ENCODE measurements at regions not wholly inside any gene's neighbourhood (a gene's known extent, or its start where the extent isn't known, plus 50 kb on each side); places are given as distances from the start of the nearest gene placed in this dataset.

DNA sequence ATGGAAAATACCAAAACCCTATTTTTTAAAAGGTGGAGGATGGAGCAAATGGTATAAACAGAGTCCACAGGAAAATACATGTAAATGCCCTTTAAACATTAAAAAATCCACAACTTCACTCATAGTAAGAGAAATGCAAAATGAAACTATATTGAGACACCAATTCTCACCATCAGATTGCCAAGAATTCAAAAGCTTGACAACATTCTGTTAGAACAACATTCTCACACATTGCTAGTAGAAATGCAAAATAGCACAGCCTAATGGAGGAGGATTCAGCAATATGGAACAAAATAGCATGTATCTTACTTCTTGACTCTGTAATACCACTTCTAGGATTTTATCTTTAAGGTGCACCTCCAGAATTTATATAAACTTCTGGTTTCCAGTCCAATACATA, 351.8 kb downstream of the NXPE2 start:
- no peak for DNase-seq (ENCODE audit: low read depth, low spot score)

DNA sequence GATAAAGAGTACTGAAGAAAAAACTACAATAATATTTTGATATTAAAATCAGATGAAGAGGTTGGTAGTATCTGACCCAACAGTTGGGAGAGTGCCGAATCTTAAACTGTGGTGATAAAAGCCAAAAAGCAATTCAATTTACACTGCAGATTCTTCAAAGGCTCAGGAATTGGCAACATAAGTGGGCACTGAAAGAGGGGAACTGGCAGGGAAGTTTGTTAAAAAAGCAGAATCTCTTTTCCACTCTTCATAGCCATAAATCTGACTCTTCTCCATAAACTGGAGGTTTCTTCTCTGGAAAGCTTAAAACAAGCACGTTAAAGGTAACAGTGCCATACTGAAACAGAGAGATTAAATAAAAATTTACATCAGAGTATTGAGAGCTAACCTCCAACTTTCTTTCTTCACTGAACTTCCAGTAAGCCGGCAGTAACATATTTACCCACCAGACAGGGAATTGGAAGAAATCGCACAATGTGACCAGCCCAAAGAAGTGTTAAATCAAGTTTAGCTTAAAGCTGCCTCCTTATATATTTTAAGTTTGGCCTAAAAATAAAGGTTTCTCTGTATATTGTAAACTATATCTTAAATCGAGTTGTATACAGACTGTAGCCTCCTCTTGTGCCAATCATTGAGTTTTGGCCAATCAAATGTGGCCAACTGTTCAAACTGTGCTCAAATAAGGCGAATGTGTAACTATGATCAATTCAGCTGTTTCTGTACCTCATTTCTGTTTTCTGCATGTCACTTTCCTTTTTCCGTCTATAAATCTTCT, 358.3 kb downstream of the NXPE2 start:
- DNase-seq (ENCODE audit: low read depth, low spot score), result no peak

DNA sequence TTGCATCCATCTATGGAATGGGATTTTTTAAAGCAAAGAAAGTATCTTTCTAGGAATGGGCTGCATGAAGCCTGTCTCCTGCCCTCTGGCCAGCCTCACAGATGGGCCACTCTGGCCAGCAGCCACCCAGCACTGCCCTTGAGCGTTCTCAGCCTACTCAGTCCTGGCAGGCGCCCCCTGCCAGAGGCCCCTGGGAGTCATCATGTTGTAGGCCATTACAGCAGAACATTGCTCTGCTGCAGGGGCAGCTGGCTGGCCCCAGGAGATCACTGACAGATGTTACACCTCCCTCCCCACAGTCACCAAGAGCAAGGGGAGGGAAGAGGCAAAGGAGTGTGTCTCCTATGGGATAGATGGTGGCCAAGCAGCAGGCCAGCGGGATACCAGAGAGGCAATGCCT, 363.7 kb downstream of the NXPE2 start:
- DNase-seq (ENCODE audit: low read depth, low spot score), result no peak

DNA sequence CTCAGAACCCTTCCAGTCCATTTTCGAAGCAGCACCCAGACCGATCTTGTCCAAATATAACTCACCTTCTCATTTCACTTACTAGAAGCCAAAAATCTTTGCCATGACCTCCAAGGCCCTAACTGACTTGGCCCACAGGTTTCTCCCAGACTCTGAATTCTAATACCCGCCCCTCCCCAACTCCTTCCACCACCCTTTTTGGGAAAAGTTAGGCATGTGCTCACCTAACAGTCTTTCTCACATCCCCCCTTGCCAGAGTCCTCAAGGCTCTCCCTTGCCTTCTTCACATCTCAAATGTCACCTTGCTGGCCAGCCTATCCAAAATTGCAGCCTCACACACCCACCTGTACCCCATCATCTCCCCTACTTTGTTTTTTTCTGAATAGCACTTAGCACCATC, 369.3 kb downstream of the NXPE2 start:
- DNase-seq (ENCODE audit: low read depth, low spot score), result no peak

DNA sequence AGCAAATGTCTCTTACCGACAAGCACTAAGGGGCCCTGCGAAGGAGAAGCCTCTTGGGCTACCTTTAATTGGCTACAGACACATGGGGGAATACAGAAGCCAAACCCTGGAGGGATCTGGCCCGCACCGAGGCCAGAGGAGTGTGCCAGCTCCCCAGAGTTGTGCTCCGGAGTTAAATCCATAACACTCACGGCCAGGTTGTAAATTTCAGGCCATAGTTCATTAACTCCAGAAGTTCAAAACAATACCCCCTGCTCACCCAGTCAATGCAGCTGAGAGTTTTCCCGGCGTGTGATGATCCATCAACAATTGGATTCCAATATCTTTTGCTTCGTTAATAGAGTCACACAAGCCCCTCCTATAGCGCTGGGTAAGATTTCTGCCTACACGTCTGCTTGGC, 371.5 kb downstream of the NXPE2 start:
- DNase-seq (ENCODE audit: low read depth, low spot score), result no peak

DNA sequence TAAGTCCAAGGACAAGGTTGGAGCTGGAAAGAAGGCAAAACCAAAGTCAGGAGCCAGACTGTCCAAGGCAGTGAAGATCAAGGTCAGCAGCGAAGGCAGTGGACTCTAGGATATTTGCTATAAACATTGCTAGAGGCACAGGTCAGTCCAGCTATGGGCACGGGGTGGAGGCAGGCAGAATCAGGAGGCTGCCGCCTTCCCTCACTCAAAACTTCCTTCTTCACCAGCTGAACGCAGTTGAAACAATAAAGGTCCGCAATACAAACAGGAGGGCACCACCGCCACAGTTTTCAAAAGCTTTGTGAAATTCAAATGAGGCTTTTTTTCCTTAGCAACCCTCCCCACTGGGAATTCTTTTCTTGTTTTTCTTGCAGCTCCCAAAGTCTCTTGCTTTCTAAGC, 372.4 kb downstream of the NXPE2 start:
- no peak for DNase-seq (ENCODE audit: low read depth, low spot score)

DNA sequence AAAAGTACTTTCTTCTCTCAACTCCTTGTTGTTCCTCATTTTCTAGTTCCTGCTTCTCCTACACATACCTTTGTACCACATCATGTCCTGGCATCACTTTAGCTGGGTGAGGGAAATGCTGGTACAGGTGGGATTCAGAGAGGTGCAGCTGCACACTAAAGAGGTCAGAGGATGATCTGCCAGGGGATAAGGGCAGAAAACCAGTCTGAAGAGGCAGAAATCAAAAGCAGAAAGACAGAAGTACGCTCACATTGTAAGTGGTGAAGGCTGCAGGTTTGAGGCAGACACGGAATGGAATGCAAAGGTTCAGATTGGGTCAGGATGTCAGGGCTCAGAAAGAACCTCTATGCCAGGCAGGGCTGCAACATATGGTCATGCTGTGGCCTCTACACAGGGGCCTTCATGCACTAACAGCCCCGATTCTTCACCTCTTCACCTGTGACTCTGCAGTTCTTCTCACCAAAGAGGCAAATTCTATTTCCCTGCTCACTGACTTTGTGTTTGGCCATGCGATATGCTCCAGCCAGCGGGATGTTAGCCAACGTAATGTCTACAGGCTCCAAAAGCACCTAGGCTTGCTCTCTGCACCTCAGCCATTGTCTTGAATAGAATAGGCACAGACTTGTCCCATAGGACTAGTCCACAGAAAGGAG, 373.7 kb downstream of the NXPE2 start:
- DNase-seq (ENCODE audit: low read depth, low spot score), result no peak

DNA sequence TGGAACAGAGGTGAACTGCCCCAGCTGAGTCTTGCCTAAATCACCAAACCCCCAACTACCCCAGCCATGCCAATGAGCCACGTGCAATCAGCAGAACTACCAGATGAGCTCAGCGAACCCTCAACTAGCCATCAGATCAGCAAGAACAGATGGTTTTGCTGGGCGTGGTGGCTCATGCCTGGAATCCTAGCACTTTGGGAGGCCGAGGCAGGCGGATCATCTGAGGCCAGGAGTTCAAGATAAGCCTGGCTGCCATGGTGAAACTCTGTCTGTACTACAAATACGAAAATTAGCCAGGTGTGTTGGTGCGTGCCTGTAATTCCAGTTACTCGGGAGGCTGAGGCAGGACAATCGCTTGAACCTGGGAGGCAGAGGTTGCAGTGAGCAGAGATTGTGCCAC, 374.3 kb downstream of the NXPE2 start:
- no peak for DNase-seq (ENCODE audit: low read depth, low spot score)

DNA sequence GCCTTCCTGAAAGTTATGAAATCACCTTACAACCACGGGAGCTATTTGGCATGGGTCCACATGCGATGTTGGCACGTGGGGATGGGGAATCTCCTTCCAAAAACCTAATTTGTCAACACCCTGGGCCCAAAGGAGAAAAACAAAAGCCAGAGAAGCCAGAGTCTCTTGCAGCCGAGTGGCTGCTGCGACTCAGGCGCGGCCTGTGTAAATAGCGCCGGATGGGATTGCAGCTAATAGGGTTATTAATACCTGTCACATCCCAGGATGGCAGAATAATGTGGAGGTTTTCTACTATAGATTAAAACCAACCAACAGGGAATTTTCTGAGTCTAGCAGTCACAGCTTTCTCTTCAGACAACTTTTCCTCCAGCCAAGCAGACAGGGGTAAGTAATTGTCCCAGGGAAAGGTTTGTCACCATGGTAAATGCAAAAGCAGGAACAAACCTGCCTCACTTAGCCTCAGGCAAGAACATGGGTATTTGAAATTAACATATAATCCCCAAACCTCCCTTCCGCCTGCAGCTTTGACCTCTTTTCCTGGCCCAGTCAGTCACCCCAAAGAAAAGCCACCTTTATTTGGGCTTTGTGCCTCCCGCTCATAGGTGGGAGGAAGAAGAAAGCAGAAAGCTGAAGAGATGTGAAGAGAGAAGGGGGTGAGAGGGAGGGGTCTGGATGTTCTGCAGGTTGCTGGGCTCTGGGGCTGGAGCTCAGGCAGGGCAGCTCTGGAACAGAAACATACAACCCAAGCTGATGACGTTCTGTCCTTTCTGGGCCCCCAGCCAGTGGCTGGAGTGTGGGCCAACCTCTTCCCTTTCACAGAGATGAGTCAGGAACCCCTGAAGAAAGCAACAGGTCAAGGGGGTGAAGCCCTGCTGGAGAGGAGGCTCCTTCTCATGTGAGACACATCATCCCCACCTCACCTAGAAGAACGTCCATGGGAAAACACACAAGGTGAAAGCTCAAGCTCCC, 376.5 kb downstream of the NXPE2 start:
- DNase-seq (ENCODE audit: low read depth, low spot score), result no peak

DNA sequence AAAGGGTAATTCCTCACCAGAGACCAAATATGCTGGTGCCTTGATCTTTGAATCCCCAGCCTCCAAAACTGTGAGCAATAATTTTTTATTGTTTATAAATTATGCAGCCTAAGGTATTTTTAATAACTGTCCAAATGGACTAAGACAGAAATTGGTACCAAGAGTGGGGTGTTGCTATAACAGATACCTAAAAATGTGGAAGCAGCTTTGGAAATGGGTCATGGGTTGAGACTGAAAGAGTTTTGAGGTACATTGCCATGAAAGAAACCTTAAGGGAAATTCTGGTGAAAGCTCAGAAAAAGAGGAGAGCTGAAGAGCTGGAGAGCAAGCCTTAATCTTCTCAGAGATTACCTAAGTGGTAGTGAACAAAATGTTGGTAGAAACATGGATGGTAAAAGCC, 378.2 kb downstream of the NXPE2 start:
- no peak for DNase-seq (ENCODE audit: low read depth, low spot score)

DNA sequence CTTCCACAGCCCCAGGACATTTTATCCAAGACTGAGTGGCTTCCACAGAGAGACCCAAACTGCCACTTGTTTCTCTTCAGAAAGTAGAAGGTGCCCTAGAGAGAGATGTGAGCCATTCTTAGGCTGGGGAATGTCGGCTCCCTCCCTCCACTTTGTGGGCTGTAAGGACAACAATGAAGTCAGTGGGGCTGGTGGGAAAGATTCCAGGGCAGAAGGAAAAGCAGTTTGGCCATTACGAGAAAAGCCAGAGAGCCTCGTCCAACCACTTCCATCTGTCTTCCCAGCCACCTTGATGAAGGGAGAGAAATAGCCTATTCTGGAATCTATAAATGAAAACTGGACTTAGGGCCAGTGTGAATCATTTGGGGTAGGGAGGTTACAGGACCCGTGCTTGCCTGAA, 382.5 kb downstream of the NXPE2 start:
- no peak for DNase-seq (ENCODE audit: low read depth, low spot score)

DNA sequence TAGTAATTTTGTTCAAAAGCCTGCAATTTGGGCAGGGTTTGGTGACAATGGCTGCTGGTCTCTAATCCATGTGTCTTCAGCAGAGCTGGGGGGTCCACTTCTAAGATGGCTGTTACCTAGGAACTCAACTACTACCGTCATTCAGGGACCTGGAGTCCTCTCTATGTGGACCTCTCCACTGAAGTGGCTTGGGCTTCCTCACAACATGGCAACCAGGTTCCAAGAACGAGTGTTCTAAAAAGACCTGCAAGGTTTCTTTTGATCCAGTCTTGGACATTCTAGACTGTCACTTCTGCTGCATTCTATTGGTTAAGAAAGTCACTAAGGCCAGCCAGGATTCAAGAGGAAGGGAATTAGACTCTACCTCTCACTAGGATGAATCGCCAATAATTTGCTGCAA, 387.0 kb downstream of the NXPE2 start:
- no peak for DNase-seq (ENCODE audit: low read depth, low spot score)

DNA sequence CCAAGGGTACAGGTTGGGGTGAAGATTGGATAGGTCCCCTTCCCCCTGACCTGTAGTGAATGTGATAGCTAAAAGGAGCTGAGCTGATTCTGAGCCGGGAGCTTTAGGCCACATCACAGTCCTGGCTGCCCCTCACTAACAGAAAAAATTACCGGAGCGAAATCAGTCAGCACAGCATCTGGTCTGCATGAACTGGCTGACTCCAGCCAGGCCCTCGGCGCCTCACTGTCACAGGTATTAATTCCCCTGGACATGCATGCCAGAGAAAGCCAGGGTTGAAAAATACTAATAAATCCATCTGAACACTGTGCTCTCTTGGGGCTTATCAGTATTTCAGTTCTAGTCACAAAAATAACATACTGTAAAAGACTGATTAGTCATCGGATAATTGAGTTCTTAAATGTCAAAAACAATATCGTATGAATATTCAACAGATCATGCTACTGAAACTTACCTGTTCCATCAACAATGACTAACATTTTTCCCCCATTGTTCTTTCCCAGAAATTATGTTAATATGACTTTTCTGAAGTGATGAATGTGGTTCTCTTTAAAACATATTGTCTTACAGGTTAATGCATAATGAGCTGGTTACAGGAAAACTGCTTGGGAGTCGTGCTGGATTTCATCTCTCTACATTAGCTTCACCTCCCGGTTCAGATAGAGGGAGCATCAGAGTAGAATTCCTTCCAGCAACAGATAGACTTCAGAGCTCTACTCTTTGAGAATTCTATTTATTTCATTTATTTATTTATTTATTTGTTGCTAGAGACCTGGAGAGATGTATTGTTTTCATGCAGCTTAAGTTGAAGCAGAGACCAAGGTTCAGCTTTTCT, 387.7 kb downstream of the NXPE2 start:
- no peak for DNase-seq (ENCODE audit: low read depth, low spot score)

DNA sequence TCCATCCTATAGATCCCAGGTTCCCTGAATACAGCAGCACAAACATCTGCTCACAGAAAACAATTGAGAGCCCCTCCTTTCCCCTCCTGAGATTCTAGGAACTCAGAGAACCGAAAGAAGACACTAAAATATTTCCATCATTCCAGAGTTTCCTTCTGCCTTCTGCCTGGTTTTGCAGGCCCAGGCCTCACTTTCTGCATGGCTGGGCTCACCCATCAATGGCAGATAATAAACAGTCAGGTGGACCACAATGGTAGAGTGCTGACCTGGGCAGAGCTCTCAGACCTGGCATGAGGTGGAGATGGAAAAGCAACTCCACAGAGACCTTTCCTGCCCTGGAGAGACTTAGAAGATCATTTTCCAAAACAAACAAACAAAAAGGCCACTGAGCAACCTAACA, 389.1 kb downstream of the NXPE2 start:
- DNase-seq (ENCODE audit: low read depth, low spot score), result no peak

DNA sequence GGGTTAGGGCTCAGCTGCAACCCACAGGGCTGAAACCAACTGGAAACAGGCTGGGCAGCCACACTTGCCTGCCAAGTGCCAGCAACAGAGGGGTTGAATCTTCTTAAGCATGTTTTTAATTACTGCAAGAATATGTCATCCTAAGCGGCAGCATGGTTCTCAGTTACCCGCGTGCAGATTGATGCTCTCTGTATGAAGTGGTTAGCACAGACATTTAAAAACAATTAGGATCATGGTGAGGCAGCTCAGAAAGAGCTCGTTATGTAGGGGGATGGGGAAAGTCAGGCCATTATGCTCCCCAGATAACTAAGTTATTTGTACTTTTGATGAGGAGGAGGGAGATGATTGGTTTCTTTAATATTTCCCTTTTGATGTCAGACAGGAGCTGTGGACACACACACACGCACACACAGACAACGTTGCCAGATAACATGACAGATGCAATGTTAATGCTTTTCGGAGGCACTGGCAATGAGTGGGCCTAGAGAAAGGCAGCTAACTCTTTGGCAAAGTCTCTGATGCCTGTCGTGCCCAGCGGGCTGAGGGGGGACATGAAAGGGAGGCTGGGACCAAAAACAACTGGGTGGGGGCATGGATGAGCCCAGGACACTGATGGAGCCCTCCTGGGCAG, 389.7 kb downstream of the NXPE2 start:
- no peak for DNase-seq (ENCODE audit: low read depth, low spot score)

DNA sequence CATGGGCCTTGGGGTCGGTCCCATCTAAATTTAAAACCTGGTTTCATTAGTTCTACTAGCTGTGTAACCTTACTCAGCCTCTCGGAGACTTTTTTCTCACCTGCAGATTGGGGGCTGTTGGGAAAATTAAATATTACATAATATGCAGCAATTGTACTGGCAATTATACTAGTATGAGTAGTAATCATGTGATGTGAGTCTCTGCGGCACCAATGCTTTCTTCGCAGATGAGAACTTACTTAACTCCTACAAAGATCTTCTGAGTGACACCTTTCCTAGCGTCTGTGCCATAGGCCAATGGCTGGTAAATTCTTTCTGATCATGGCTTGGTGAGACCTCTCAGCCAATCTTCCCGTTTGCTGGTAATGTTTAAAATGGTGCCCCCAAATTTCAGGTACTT, 391.3 kb downstream of the NXPE2 start:
- no peak for DNase-seq (ENCODE audit: low read depth, low spot score)

DNA sequence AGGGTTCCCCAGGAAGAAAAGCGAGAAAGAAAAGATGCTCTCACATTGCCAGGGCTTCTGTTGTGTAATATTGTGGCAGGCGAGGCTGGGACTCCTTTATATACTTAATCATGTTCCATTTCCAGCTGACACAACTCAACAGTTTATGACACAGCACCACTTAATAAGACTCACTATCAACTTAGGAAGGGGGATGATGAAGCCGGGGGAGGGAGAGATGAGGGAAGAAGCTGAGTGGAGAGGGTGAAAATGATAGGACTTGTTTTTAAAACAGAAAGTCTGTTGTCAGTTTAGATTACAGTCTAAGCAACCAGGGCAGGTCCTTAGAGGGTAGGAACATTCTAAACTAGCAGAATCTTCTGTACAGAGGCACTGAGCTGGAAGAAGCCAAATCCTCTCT, 397.0 kb downstream of the NXPE2 start:
- no peak for DNase-seq (ENCODE audit: low read depth, low spot score)

DNA sequence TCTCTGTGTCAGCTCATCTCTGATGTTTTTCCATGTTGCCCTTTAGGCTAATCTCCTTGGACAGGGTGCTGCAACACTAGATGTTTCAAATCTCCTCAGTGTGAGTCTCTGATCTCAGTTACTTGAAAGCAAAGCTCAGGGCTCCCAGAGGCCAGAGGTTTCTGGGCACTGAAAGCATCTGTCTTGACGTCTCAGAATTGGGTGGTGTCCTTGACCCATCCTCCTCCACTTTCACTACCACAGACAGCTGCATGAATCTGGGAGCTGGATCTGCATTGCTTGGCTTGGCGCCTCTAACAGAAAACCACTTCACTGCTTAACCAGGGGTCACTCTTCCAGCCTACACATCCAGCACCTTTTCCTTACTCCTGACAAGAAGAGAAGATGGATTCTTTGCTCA, 399.4 kb downstream of the NXPE2 start:
- no peak for DNase-seq (ENCODE audit: low read depth, low spot score)

DNA sequence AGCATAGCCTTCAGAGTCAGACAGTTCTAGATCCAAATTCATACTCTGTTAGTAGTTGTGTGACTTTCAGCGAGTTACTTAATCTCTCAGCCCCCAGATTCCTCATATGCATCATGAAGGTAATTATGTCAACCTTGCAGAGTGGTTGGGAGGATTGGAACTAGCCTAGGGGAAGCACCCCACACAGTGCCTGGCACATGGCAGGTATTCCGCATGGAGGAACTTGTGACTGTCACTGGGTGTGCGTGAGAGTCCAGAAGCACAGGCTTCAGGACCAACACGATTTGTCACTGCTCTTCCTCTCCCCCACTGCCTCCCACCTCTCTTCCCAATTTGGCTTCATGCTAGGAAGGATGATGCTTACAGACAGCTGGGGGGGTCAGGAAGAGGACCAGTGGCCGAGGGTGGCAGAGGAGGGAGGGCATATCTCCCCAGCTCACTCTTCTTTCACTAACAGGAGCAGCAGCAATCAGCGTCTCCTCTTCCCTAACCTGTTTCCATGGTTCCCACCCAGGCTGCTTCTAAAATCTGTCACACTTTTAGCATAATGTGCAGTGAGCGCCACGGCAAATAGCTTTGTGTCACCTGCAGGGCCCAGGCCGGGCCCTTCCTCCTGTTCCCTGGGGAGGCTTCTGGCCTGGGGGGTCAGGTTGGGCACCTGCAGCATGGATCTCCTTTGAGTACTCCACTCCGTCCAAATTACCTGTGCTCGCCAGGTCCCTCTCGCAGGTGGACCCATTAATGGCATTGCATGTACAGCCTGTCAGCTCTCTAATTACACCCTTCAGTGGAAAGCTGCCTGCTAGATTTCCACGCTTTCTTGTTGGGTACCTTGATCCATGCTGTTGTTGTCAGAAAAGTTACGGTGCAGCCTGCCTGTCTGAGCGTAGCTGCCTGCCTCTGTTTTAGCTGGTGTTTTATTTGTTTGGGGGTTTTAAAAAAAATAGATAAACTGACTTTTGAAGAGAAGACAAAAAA, 400.4 kb downstream of the NXPE2 start:
- no peak for DNase-seq (ENCODE audit: low read depth, low spot score)
